Gastroesophageal sphincter (tissue), 4 donors: ENCODE measurements at regions not wholly inside any gene's neighbourhood (a gene's known extent, or its start where the extent isn't known, plus 50 kb on each side); places are given as distances from the start of the nearest gene placed in this dataset.

Experiments
- ATAC-seq: fragments of 150-250 bp; one replicate; pipeline ENCODE4 v1.9.1; 2016; ENCODE audit warnings: mild to moderate bottlenecking, moderate library complexity
- H3K27ac ChIP-seq, 4 donors: fragments of 200-600 bp; sonication (generic) in 3 of 4; 1 replicate in 3 of 4; 2 replicates in 1 of 4; pipeline ENCODE4 v1.5.1; 2016 to 2019
- H3K27me3 ChIP-seq: fragments of 200-600 bp; sonication (generic); one replicate; pipeline ENCODE4 v1.5.1; 2019
- H3K36me3 ChIP-seq, 2 donors: fragments of 200-600 bp; sonication (generic); one replicate each; pipeline ENCODE4 v1.5.1; 2019; ENCODE audit warnings: control low read depth in 1 of 2
- H3K4me1 ChIP-seq, 3 donors: fragments of 200-600 bp; sonication (generic); 1 replicate in 2 of 3; 2 replicates in 1 of 3; pipeline ENCODE4 v1.5.1; 2016 to 2019; ENCODE audit warnings: control low read depth in 2 of 3
- H3K4me3 ChIP-seq, 2 donors: fragments of 200-600 bp; sonication (generic); one replicate each; pipeline ENCODE4 v1.5.1; 2019; ENCODE audit warnings: mild to moderate bottlenecking in 1 of 2, moderate library complexity in 1 of 2
- H3K9me3 ChIP-seq, 3 donors: fragments of 200-600 bp; sonication (generic); one replicate each; pipeline ENCODE4 v1.5.1; 2017 to 2019; ENCODE audit warnings: control low read depth in 2 of 3
- EP300 ChIP-seq: sonication (generic); formaldehyde crosslinking; IDR thresholded peaks from one replicate; pipeline ENCODE4 v1.6.1; 2017; ENCODE audit warnings: antibody characterized with exemption, mild to moderate bottlenecking
- POLR2A ChIP-seq, 2 donors: fragments of 450-650 bp; IDR thresholded peaks; one replicate each; pipeline ENCODE4 v1.6.1; 2017; ENCODE audit warnings: antibody characterized with exemption in 2 of 2, mild to moderate bottlenecking in 2 of 2, moderate library complexity in 1 of 2
- POLR2AphosphoS5 ChIP-seq: sonication (generic); formaldehyde crosslinking; IDR thresholded peaks from one replicate; pipeline ENCODE4 v1.6.1; 2017; ENCODE audit warnings: antibody characterized with exemption
- WGBS, 2 donors: methylation state at CpG; one replicate each; pipeline ENCODE4 v1.1.5; 2018; ENCODE audit warnings: low coverage in 1 of 2; 5-methylcytosine and 5-hydroxymethylcytosine counted together
- TF ChIP-seq, protein P1 (sequence below), 4 experiments: fragments of 200-600 bp in 2 of 4; fragments of 450-650 bp in 2 of 4; sonication (generic) in 1 of 4; IDR thresholded peaks; one replicate each; pipeline ENCODE4 v1.5.1; 2017 to 2019; ENCODE audit warnings: antibody characterized with exemption in 4 of 4, mild to moderate bottlenecking in 2 of 4, moderate library complexity in 2 of 4

DNA sequence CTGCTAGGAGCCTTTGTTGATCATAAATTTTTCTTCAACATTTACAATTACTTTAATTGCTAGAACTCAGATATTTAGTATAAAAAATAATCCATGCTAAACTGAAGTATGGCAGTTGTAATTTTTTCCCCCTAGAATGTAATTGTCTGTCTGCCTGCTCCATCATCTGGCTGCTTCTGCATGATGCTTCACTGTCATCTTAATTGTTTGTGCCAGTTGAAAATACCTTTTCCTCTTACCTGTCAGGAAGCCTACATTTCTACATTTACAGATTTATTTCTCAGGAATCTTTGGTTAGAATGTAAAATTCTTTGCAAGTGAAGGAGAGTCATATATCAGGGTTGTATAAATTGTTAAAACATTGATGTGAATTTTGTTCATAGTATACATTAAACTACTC lies 348.6 kb downstream of the GRXCR1 start:
- Histone ChIP-seq H3K4me3 (no peak overlapping the region), H3K9me3 (no peaks in the 10 kb centered on the region), H3K27ac (no peak overlapping the region), H3K4me1 (no peaks in the 10 kb centered on the region), H3K36me3 (no peaks in the 10 kb centered on the region), H3K27me3 (no peaks in the 10 kb centered on the region)
- no peak for ATAC-seq
- TF ChIP-seq, protein P1, sequence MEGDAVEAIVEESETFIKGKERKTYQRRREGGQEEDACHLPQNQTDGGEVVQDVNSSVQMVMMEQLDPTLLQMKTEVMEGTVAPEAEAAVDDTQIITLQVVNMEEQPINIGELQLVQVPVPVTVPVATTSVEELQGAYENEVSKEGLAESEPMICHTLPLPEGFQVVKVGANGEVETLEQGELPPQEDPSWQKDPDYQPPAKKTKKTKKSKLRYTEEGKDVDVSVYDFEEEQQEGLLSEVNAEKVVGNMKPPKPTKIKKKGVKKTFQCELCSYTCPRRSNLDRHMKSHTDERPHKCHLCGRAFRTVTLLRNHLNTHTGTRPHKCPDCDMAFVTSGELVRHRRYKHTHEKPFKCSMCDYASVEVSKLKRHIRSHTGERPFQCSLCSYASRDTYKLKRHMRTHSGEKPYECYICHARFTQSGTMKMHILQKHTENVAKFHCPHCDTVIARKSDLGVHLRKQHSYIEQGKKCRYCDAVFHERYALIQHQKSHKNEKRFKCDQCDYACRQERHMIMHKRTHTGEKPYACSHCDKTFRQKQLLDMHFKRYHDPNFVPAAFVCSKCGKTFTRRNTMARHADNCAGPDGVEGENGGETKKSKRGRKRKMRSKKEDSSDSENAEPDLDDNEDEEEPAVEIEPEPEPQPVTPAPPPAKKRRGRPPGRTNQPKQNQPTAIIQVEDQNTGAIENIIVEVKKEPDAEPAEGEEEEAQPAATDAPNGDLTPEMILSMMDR (IDR thresholded peaks at IDR 0.05) = no peak
- TF ChIP-seq POLR2AphosphoS5 (no peak), POLR2A (IDR thresholded peaks at IDR 0.05) (no peak), EP300 (no peak)

DNA sequence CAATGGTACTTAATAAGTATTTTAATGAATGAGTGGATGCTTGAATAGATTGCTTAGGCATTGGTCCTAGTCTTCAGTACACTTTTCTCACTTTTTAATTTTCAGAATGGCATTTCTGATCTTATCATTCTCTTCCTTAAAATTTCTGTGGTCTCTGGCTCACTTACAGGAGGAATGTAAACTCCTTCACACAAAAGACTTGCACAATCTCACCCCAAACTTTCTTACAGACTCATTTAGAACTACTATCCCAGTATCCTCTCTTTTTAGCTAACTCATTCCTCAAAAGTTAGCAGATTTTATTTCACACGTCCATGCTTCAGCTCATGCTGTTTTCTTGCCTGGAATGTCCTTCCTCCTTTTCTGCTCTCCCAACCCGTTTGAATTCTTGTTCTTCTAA lies 350.1 kb downstream of the GRXCR1 start:
- no peak for ATAC-seq
- 37 to 50% methylated on average over 1 to 2 of the region's 2 CpGs for WGBS, 2 donors
- no peak overlapping the region for H3K27ac ChIP-seq
- no peaks in the 10 kb centered on the region for H3K36me3 ChIP-seq
- TF ChIP-seq POLR2A (IDR thresholded peaks at IDR 0.05) (no peak), EP300 (no peak), POLR2AphosphoS5 (no peak)
- TF ChIP-seq, protein P1 (IDR thresholded peaks at IDR 0.05) = no peak
- H3K9me3 ChIP-seq = no peaks in the 10 kb centered on the region
- H3K27me3 ChIP-seq = no peaks in the 10 kb centered on the region
- no peak overlapping the region for H3K4me3 ChIP-seq
- no peaks in the 10 kb centered on the region for H3K4me1 ChIP-seq

DNA sequence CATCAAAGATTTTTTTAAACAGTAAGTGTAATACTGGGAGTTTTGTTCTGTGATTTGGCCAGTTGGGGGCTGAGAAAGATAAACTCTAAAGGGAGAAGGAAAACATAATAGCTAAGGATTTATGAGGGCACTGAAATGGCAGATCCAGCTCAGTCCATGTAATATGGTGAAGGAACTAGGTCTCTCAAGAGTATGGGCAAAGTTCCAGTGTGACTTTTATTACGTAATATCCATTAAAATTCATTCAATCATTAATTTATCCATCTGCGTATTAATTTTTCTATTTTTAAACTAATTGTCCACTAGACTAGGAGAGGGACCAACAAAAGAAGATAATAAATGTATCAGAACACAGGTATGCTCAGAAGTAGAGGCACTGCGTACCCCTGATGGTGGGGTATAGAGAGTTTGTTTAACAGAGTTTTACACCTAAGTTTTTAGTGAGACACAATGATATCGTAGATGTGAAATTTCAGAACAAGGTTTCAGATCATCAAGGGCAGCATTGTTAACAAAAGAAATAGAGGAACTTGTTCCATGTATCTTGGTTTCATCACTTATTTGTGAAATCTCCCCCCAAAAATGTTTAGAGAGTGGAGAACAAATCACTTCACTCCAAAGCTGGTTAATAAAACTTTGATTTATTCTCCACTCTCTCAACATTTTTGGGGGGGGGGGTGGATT lies 351.1 kb downstream of the GRXCR1 start:
- H3K36me3 ChIP-seq = no peaks in the 10 kb centered on the region
- TF ChIP-seq POLR2AphosphoS5 (no peak), POLR2A (IDR thresholded peaks at IDR 0.05) (no peak), EP300 (no peak)
- TF ChIP-seq, protein P1 (IDR thresholded peaks at IDR 0.05) = no peak
- 81 to 88% methylated on average over 4 of the region's 4 CpGs for WGBS, 2 donors
- no peaks in the 10 kb centered on the region for H3K9me3 ChIP-seq
- no peaks in the 10 kb centered on the region for H3K27me3 ChIP-seq
- H3K27ac ChIP-seq = no peak overlapping the region
- no peaks in the 10 kb centered on the region for H3K4me1 ChIP-seq
- ATAC-seq = no peak
- no peak overlapping the region for H3K4me3 ChIP-seq

DNA sequence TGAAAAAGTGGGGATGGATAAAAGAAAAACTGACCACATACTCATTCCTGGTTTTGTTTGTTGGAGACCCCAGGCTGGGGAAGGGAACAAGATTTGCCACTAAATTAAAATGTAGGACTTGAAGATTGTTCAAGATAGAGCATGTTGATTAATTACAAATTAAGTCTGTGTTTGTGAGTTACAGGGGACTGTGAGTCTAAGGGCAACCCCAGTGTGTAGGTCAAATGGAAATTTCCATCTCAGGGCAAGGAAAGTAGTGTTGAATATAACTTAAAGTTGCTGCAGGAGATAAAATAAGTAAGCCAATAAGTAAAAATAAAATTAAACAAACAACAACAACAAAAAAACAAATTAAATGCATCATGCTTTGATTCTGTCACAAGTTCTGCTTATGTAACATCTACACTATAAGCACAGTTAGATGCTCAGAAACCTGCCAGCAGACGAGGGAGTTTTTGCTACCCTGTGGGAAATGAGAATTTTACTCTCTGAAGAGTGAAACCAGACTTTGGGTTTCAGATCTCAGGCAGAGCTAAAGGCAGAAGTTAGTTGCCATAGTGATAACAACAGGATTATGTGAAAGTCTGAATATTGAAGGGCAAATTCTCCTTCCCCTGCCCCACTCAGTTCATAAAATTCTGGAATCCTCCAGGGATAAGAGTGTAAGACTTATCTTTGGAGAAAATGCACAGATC lies 352.3 kb downstream of the GRXCR1 start:
- ATAC-seq = no peak
- TF ChIP-seq EP300 (no peak), POLR2AphosphoS5 (no peak), POLR2A (IDR thresholded peaks at IDR 0.05) (no peak)
- TF ChIP-seq, protein P1 (IDR thresholded peaks at IDR 0.05) = no peak
- WGBS, 2 donors = 33 to 45% methylated on average over 1 of the region's 1 CpG
- H3K4me1 ChIP-seq = no peaks in the 10 kb centered on the region
- no peak overlapping the region for H3K4me3 ChIP-seq
- H3K36me3 ChIP-seq = no peaks in the 10 kb centered on the region
- H3K27ac ChIP-seq = no peak overlapping the region
- no peaks in the 10 kb centered on the region for H3K9me3 ChIP-seq
- H3K27me3 ChIP-seq = no peaks in the 10 kb centered on the region

DNA sequence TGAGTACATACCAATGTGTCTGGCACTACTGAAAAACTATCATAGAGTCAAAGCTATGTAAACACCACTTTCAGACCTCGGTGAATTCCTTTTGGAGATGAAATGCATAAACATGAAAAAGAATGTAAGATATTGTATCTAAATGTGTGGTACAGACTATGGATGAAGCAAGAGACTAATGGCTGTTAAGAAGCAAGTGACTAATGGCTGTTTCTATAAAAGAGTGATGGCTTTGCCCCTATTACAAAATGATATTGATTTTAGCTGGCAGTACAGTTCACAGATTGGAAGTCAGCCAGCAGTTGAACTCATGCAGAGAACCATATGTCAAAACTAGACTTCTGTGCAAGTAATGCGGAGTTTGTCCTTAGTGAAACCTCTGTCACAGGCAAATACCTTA lies 359.3 kb downstream of the GRXCR1 start:
- Histone ChIP-seq H3K27ac (no peak overlapping the region), H3K4me3 (no peak overlapping the region), H3K36me3 (no peaks in the 10 kb centered on the region), H3K27me3 (no peaks in the 10 kb centered on the region), H3K9me3 (no peaks in the 10 kb centered on the region), H3K4me1 (no peaks in the 10 kb centered on the region)
- WGBS, 2 donors = 8 to 16% methylated on average over 2 of the region's 2 CpGs
- ATAC-seq = no peak
- no peak for TF ChIP-seq POLR2AphosphoS5
- TF ChIP-seq, protein P1 (IDR thresholded peaks at IDR 0.05) = no peak
- no peak for TF ChIP-seq POLR2A (IDR thresholded peaks at IDR 0.05)
- TF ChIP-seq EP300 = no peak
